Endothelial cell (in vitro differentiated cells): ENCODE measurements at regions not wholly inside any gene's neighbourhood (a gene's known extent, or its start where the extent isn't known, plus 50 kb on each side); places are given as distances from the start of the nearest gene placed in this dataset.

Experiments used
- DNase-seq: peaks from one replicate; pipeline ENCODE4 v3.0.0; 2021; ENCODE audit warnings: low spot score
- H3K27ac Mint-ChIP-seq: one replicate; pipeline ENCODE4 v1.8.0; 2021; ENCODE audit warnings: mixed read lengths, inconsistent platforms; ENCODE audit not compliant: unreplicated experiment
- H3K27me3 Mint-ChIP-seq: one replicate; pipeline ENCODE4 v1.8.0; 2021; ENCODE audit warnings: mild to moderate bottlenecking, moderate library complexity, mixed read lengths, inconsistent platforms; ENCODE audit not compliant: unreplicated experiment
- H3K36me3 Mint-ChIP-seq: one replicate; pipeline ENCODE4 v1.8.0; 2021; ENCODE audit warnings: mild to moderate bottlenecking, low read depth, mixed read lengths, inconsistent platforms; ENCODE audit not compliant: unreplicated experiment
- H3K4me1 Mint-ChIP-seq: one replicate; pipeline ENCODE4 v1.8.0; 2021; ENCODE audit warnings: mild to moderate bottlenecking, mixed read lengths, inconsistent platforms; ENCODE audit not compliant: unreplicated experiment
- H3K4me3 Mint-ChIP-seq: one replicate; pipeline ENCODE4 v1.8.0; 2021; ENCODE audit warnings: mild to moderate bottlenecking, mixed read lengths, inconsistent platforms; ENCODE audit not compliant: unreplicated experiment
- H3K9me3 Mint-ChIP-seq: one replicate; pipeline ENCODE4 v1.8.0; 2021; ENCODE audit warnings: mixed read lengths, inconsistent platforms; ENCODE audit not compliant: unreplicated experiment
- CTCF ChIP-seq: fragments of 200-600 bp; sonication (generic); IDR thresholded peaks from one replicate; pipeline ENCODE4 v1.5.0; 2021; ENCODE audit warnings: antibody characterized with exemption; ENCODE audit not compliant: unreplicated experiment

- no peak overlapping the region for H3K27ac Mint-ChIP-seq
- H3K27me3 Mint-ChIP-seq = peaks cover 2% of the 10 kb centered on the region
- peak; percentile 1 for DNase-seq
- no peak overlapping the region for H3K4me3 Mint-ChIP-seq
- H3K36me3 Mint-ChIP-seq = peaks cover 3% of the 10 kb centered on the region
- H3K4me1 Mint-ChIP-seq = peaks cover 4% of the 10 kb centered on the region
- H3K9me3 Mint-ChIP-seq = no peaks in the 10 kb centered on the region
- no peak for TF ChIP-seq CTCF
Measured at GRCh38 chr6:166771701-166772100, 144.7 kb upstream of the RPS6KA2 start.

- Mint-ChIP-seq H3K36me3 (no peaks in the 10 kb centered on the region), H3K27me3 (peaks cover 2% of the 10 kb centered on the region), H3K27ac (no peak overlapping the region), H3K4me1 (peaks cover under 1% of the 10 kb centered on the region), H3K4me3 (no peak overlapping the region), H3K9me3 (no peaks in the 10 kb centered on the region)
- peak; percentile 26 for TF ChIP-seq CTCF
- DNase-seq = peak; percentile 4
Measured at GRCh38 chr6:166770216-166771116, 143.4 kb upstream of the RPS6KA2 start.

DNA sequence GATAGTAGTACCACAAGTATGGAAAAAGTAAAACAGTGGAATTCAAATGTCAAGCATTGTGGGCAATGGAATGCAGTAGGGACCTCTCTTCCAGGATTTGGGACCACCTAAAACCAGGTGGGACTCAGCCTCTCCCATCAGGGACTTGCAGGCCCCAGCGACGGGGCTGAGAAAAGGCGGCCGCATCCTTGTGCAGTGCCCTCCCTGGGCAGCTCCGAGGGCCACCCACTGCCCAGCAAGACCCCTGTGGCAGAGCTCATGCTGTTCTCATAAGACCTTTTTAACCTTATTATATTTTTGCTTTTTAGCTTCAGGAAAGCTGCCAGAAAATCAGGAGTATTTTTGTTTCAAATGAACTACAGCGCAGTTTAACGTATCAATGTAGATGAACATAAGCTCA is 142.6 kb upstream of the RPS6KA2 start:
- H3K4me1 Mint-ChIP-seq = no peaks in the 10 kb centered on the region
- DNase-seq = peak; percentile 1
- TF ChIP-seq CTCF = no peak
- H3K9me3 Mint-ChIP-seq = no peaks in the 10 kb centered on the region
- no peak overlapping the region for H3K4me3 Mint-ChIP-seq
- H3K27ac Mint-ChIP-seq = no peak overlapping the region
- H3K27me3 Mint-ChIP-seq = peaks cover 2% of the 10 kb centered on the region
- H3K36me3 Mint-ChIP-seq = no peaks in the 10 kb centered on the region

DNA sequence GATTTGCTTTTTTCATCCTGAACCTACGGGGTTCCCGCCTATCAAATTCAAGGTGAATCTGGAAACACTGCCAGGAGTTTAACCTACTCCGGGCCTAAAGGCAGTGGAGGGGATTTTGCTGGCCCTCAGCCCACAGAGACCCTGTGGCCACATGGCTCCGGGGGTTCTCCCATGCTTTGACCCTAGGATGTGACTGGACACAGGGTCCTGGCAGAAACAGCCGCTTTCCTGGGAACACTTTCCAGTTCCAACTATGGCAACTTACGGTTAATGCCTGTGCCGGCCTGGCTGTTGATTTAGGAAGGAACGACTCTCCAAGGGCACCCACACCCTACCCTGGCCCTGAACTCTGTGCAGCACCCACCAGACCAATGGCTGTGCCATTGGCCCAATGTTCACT is 141.7 kb upstream of the RPS6KA2 start:
- Mint-ChIP-seq H3K27ac (no peak overlapping the region), H3K4me1 (no peaks in the 10 kb centered on the region), H3K36me3 (no peaks in the 10 kb centered on the region), H3K4me3 (no peak overlapping the region), H3K9me3 (no peaks in the 10 kb centered on the region), H3K27me3 (peaks cover 2% of the 10 kb centered on the region)
- TF ChIP-seq CTCF = no peak
- peak; percentile 1 for DNase-seq

DNA sequence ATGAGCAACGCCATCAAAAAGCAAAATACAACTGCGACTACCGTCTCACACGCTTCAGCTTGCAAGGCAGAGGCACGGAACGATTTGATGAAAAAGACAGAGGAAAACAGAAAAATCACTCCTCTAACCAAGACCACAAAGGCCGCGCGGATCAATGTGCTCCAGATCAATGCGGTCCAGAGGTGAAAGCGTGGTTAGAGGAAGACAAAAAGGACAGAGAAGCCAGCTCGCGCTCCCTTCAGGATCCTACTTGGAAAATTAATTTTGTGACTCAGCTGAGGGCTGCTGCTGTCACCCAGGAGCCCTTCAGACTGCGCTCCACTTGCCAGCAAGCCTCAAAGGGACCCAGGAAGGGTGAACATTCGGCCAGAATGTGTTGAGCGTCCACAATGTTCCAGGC is 140.2 kb upstream of the RPS6KA2 start:
- no peak for TF ChIP-seq CTCF
- DNase-seq = peak; percentile 2
- Mint-ChIP-seq H3K9me3 (no peaks in the 10 kb centered on the region), H3K4me1 (no peaks in the 10 kb centered on the region), H3K27ac (no peak overlapping the region), H3K36me3 (no peaks in the 10 kb centered on the region), H3K27me3 (peaks cover 2% of the 10 kb centered on the region), H3K4me3 (no peak overlapping the region)
